Muscle layer of colon (tissue), 2 donors: ENCODE measurements at regions not wholly inside any gene's neighbourhood (a gene's known extent, or its start where the extent isn't known, plus 50 kb on each side); places are given as distances from the start of the nearest gene placed in this dataset.

Experiments
- H3K27ac ChIP-seq: one replicate; pipeline ENCODE4 v1.7.0; 2013; ENCODE audit warnings: low read depth, mild to moderate bottlenecking, low read length, moderate library complexity
- H3K27me3 ChIP-seq, 2 donors: one replicate each; pipeline ENCODE4 v1.7.0; 2013; ENCODE audit warnings: low read length in 2 of 2, mild to moderate bottlenecking in 2 of 2; ENCODE audit not compliant: insufficient read depth in 2 of 2, control insufficient read depth in 1 of 2
- H3K36me3 ChIP-seq: one replicate; pipeline ENCODE4 v1.7.0; 2013; ENCODE audit warnings: mild to moderate bottlenecking, low read length; ENCODE audit not compliant: insufficient read depth
- H3K4me1 ChIP-seq: one replicate; pipeline ENCODE4 v1.7.0; 2013; ENCODE audit warnings: mild to moderate bottlenecking, low read length; ENCODE audit not compliant: insufficient read depth
- H3K4me3 ChIP-seq, 2 donors: one replicate each; pipeline ENCODE4 v1.7.0; 2013; ENCODE audit warnings: low read length in 2 of 2, low read depth in 1 of 2, mild to moderate bottlenecking in 1 of 2, moderate library complexity in 1 of 2
- H3K9ac ChIP-seq: one replicate; pipeline ENCODE4 v1.7.0; 2013; ENCODE audit warnings: low read length
- H3K9me3 ChIP-seq: one replicate; pipeline ENCODE4 v1.7.0; 2013; ENCODE audit warnings: mild to moderate bottlenecking, low read length
- donor health status: abdominal sarcoma.
- donor health status: Adenocarcinoma of cecum.

GRCh38 chr6:108744244-108744972, 103.8 kb upstream of the ARMC2 start:
- H3K9ac ChIP-seq, result no peak overlapping the region
- no peaks in the 10 kb centered on the region for H3K36me3 ChIP-seq
- H3K4me3 ChIP-seq, result no peak overlapping the region
- no peaks in the 10 kb centered on the region for H3K9me3 ChIP-seq
- H3K27me3 ChIP-seq, result no peaks in the 10 kb centered on the region
- H3K4me1 ChIP-seq, result peaks cover 30% of the 10 kb centered on the region
- H3K27ac ChIP-seq, result no peak overlapping the region

GRCh38 chr6:108744996-108745395, 103.2 kb upstream of the ARMC2 start:
- H3K27ac ChIP-seq, result no peak overlapping the region
- no peaks in the 10 kb centered on the region for H3K9me3 ChIP-seq
- H3K36me3 ChIP-seq, result no peaks in the 10 kb centered on the region
- H3K4me1 ChIP-seq, result peaks cover 26% of the 10 kb centered on the region
- H3K27me3 ChIP-seq, result no peaks in the 10 kb centered on the region
- no peak overlapping the region for H3K9ac ChIP-seq
- no peak overlapping the region for H3K4me3 ChIP-seq

GRCh38 chr6:108745664-108746336, 102.4 kb upstream of the ARMC2 start:
- Histone ChIP-seq H3K9ac (no peak overlapping the region), H3K36me3 (no peaks in the 10 kb centered on the region), H3K9me3 (no peaks in the 10 kb centered on the region), H3K27me3 (no peaks in the 10 kb centered on the region), H3K27ac (no peak overlapping the region), H3K4me1 (peaks cover 26% of the 10 kb centered on the region), H3K4me3 (no peak overlapping the region)

- no peaks in the 10 kb centered on the region for H3K27me3 ChIP-seq
- H3K4me1 ChIP-seq, result peaks cover 21% of the 10 kb centered on the region
- no peak overlapping the region for H3K4me3 ChIP-seq
- H3K9ac ChIP-seq, result no peak overlapping the region
- H3K9me3 ChIP-seq, result no peaks in the 10 kb centered on the region
- H3K27ac ChIP-seq, result no peak overlapping the region
- H3K36me3 ChIP-seq, result no peaks in the 10 kb centered on the region
Observed at GRCh38 chr6:108746366-108746765, 101.9 kb upstream of the ARMC2 start.

GRCh38 chr6:108746836-108747575, 101.2 kb upstream of the ARMC2 start:
- Histone ChIP-seq H3K27me3 (no peaks in the 10 kb centered on the region), H3K36me3 (no peaks in the 10 kb centered on the region), H3K4me1 (peaks cover 15% of the 10 kb centered on the region), H3K9me3 (no peaks in the 10 kb centered on the region), H3K9ac (no peak overlapping the region), H3K4me3 (no peak overlapping the region), H3K27ac (no peak overlapping the region)

- H3K4me1 ChIP-seq, result peaks cover 25% of the 10 kb centered on the region
- H3K9me3 ChIP-seq, result no peaks in the 10 kb centered on the region
- no peak overlapping the region for H3K27ac ChIP-seq
- no peaks in the 10 kb centered on the region for H3K27me3 ChIP-seq
- no peak overlapping the region for H3K4me3 ChIP-seq
- no peaks in the 10 kb centered on the region for H3K36me3 ChIP-seq
- H3K9ac ChIP-seq, result no peak overlapping the region
Observed at GRCh38 chr6:108748055-108748454, 100.2 kb upstream of the ARMC2 start.

- Histone ChIP-seq H3K27ac (no peak overlapping the region), H3K9me3 (no peaks in the 10 kb centered on the region), H3K36me3 (no peaks in the 10 kb centered on the region), H3K9ac (no peak overlapping the region), H3K4me1 (peaks cover 27% of the 10 kb centered on the region), H3K4me3 (no peak overlapping the region), H3K27me3 (no peaks in the 10 kb centered on the region)
Observed at GRCh38 chr6:108748959-108749358, 99.3 kb upstream of the ARMC2 start.

GRCh38 chr6:108750801-108751200, 97.4 kb upstream of the ARMC2 start:
- no peaks in the 10 kb centered on the region for H3K9me3 ChIP-seq
- H3K27ac ChIP-seq, result no peak overlapping the region
- H3K36me3 ChIP-seq, result no peaks in the 10 kb centered on the region
- peaks cover 31% of the 10 kb centered on the region for H3K4me1 ChIP-seq
- H3K4me3 ChIP-seq, result no peak overlapping the region
- no peaks in the 10 kb centered on the region for H3K27me3 ChIP-seq
- no peak overlapping the region for H3K9ac ChIP-seq

- H3K9ac ChIP-seq, result no peak overlapping the region
- H3K9me3 ChIP-seq, result no peaks in the 10 kb centered on the region
- H3K4me3 ChIP-seq, result no peak overlapping the region
- peaks cover 31% of the 10 kb centered on the region for H3K4me1 ChIP-seq
- no peak overlapping the region for H3K27ac ChIP-seq
- no peaks in the 10 kb centered on the region for H3K36me3 ChIP-seq
- no peaks in the 10 kb centered on the region for H3K27me3 ChIP-seq
Observed at GRCh38 chr6:108751282-108751681, 96.9 kb upstream of the ARMC2 start.

- H3K4me1 ChIP-seq, result peaks cover 23% of the 10 kb centered on the region
- H3K36me3 ChIP-seq, result no peaks in the 10 kb centered on the region
- H3K4me3 ChIP-seq, result no peak overlapping the region
- no peaks in the 10 kb centered on the region for H3K27me3 ChIP-seq
- no peak overlapping the region for H3K27ac ChIP-seq
- no peaks in the 10 kb centered on the region for H3K9me3 ChIP-seq
- H3K9ac ChIP-seq, result no peak overlapping the region
Observed at GRCh38 chr6:108751851-108752732, 96.1 kb upstream of the ARMC2 start.
